Stimulated activated CD4-positive, alpha-beta T cell treated with anti-CD3 and anti-CD28 coated beads, Interleukin-2, amount 100 ng/mL, for 24 hours (primary cell): ENCODE measurements at regions not wholly inside any gene's neighbourhood (a gene's known extent, or its start where the extent isn't known, plus 50 kb on each side); places are given as distances from the start of the nearest gene placed in this dataset.
"Not testable (repeated sequence)": the region's sequence is repeated elsewhere in the genome, so short reads cannot be mapped to it uniquely, and the experiment has no call there.

ENCODE experiments used
- DNase-seq, 2 donors: peaks; one replicate each; pipeline ENCODE4 v3.0.0-alpha.2; 2020

DNA sequence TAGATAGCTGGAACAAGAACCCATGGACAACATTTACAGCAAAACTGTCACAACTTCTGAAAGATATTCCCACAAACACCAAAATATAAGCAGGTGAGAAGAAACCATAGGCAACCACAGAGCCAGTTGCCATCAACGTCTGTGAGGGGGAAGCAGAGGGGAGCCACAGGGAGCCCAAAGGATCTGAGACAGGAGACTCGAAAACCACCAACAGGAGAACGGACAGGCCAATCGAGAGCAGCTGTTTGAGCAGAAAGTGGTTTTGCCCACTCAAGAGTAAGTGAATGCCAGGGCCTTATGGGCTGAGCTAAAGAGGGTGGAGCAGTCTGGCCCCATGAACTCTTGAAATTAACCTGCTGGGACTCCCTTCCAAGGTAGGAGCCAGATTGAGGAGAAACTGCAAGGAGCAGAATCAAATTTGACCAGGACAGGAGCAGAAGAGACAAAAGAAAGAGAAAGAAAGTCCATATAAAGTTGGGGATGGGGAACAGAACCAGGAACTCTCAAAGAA lies 195.4 kb downstream of the ANKRD60 start:
- no peak for DNase-seq

- DNase-seq, result no peak
These were observed 195.9 kb downstream of the ANKRD60 start for GRCh38 chr20:58032599-58032998.

- DNase-seq, result not testable (repeated sequence)
These were observed 197.1 kb downstream of the ANKRD60 start for GRCh38 chr20:58031350-58031749.

- peak in 1 of 2 donors; percentile 16 for DNase-seq
These were observed 200.3 kb downstream of the ANKRD60 start for GRCh38 chr20:58028123-58028522.

DNA sequence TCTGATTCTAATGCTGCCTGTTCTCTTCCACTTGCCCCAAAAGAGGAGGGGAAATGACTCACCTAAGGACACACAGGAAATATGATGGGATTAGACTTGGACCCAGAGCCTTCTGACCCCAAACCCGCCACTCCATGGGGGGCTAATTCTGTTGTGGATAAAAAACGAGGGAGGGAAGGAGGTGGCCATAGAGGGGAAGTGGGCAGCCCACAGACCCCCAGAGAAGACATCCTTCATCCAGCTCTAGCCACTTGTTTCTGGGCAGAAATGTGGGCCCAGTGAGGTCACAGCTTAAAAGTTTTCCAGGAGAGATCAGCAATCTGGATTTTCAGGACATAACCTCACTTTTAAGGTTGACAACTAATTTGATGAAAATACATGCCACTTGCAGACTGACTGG lies 202.1 kb downstream of the ANKRD60 start:
- DNase-seq, result no peak

GRCh38 chr20:58025233-58025632 lies 203.2 kb downstream of the ANKRD60 start:
- no peak for DNase-seq

GRCh38 chr20:58024241-58024721 lies 204.2 kb downstream of the ANKRD60 start:
- DNase-seq, result no peak

DNA sequence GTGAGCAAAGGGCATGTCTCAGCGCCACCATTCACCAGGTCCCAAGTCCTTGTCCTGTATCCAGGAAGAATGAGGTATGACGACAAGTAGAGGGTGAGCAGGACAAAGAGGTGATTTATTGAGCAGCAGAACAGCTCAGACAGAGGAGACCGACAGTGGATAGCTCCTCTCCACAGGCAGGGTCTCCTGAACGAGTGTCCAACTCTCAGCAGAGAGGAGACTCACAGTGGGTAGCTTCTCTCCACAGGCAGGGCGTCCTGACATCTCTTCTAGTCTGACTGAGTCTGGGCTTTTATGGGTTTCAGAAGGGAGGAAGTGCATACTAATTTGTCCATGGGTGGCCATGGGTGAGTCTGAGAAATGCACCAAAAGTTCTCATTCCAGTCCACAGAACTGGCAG lies 204.7 kb downstream of the ANKRD60 start:
- no peak for DNase-seq

GRCh38 chr20:58023346-58023745 lies 205.1 kb downstream of the ANKRD60 start:
- DNase-seq, result no peak

- no peak for DNase-seq
These were observed 205.7 kb downstream of the ANKRD60 start for GRCh38 chr20:58022711-58023110.

DNA sequence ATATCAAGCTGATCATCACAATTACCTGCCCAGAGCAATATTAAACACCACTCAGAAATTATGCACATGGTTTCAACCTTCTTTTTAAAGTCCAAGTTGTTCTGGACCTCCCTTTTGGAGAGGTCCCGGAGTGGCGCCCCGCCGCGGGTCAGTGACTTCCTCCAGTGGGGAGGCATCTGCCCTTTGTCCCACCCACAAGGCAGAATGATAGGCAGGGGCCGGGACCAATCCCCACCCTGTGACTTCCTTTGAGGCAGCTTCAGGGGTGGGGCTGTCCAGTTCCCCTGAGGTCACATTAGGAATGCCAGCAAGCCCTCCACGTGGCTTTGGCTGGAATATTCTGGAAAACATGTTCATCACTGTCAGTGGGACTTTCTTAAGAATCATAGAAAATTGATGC lies 207.0 kb downstream of the ANKRD60 start:
- DNase-seq, result no peak

GRCh38 chr20:58020656-58021454 lies 207.6 kb downstream of the ANKRD60 start:
- no peak for DNase-seq

DNA sequence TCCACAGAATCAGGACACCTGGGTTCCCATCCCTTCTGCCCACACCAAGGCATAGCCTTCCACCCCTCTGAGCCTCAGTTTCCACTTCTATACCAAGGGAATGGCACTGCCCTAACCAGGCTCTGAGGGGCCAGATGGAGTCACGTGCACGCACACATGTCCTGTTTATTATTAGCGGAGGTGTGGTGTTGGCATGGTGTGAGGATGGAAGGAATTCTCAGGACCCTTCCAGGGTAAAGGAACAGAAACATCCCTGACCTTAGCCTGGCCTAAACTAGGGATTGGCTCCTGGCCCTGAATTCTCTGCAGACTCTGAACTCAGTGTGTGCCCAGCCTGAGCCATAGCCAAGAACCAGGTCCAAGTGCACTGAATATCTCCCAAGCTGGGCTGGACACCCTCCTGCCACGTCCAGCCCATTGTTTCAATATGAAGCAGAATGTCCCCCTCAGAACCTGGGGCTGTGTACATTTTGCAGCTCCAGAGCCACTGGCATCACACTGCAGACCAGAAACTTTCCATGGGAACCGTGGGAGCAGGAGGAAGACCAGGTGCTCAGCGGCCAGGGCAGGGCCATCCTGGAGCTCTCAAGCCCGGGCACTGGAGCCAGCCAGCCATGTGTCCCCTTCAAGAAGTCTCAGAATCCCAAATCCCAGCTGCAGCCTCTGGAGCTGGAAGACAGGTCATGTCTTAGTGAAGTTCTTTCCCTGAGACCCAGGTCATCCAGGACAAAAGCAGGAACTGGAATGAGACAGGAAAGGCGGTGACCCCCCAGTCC lies 208.4 kb downstream of the ANKRD60 start:
- no peak for DNase-seq

GRCh38 chr20:58019027-58019849 lies 209.2 kb downstream of the ANKRD60 start:
- DNase-seq, result no peak

DNA sequence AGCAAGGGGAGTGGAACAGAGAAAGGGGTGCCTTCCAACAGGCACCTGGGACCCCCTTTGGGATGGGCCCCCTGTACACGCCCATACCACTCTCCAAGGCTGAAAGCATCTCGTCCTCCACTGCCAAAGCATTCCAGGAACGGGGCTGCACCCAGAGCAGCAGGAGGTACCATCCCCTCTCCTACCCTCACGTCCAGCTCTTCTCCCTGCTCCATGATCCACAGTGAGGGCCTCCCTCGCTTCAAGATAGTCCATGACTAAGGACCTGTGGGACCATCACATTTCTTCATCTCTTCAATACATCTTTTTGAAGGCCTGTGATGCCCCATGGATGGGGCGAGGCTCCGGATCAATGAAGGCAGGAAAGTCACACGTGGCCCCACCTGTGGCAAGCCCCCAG lies 209.9 kb downstream of the ANKRD60 start:
- DNase-seq, result no peak

GRCh38 chr20:58017970-58018530 lies 210.4 kb downstream of the ANKRD60 start:
- peak in 1 of 2 donors; percentile 5 for DNase-seq

- no peak for DNase-seq
These were observed 211.1 kb downstream of the ANKRD60 start for GRCh38 chr20:58017231-58017969.

DNA sequence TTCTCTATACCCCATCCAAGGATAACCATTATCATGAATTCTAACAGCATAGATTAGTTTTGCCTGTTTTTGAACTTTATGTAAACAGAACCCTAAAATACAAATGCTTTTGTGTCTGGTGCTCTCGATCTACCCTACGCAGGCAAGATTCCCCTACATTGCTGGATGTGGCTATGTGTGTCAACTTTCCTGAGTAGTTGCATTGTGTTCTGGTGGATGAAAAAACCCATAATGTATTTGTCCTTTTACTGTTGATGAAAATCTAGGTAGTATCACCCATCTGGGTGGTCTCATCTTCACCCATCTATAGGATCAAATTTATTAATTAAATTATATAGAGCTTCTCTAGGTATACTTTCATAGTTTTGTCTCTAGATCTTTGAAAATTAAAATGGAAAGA lies 211.7 kb downstream of the ANKRD60 start:
- DNase-seq, result no peak

GRCh38 chr20:58014628-58015315 lies 213.7 kb downstream of the ANKRD60 start:
- no peak for DNase-seq

- DNase-seq, result no peak
These were observed 215.5 kb downstream of the ANKRD60 start for GRCh38 chr20:58012731-58013510.
